K562 (cell line): ENCODE measurements at regions not wholly inside any gene's neighbourhood (a gene's known extent, or its start where the extent isn't known, plus 50 kb on each side); places are given as distances from the start of the nearest gene placed in this dataset.

Experiments used
- CTCF ChIP-seq, 3 experiments: IDR thresholded peaks in 2 of 3; conservative IDR thresholded peaks in 1 of 3; 2 replicates each; pipeline ENCODE4 v1.5.1; 2011 to 2012; ENCODE audit warnings: low read length in 3 of 3, mild to moderate bottlenecking in 3 of 3, control low read depth in 2 of 3, improper control_type of control experiment in 1 of 3, inconsistent platforms in 1 of 3, low read depth in 1 of 3, mixed read lengths in 1 of 3, moderate library complexity in 1 of 3; ENCODE audit not compliant: insufficient read depth in 2 of 3
- ERF ChIP-seq: fragments of 450-650 bp; formaldehyde crosslinking; IDR thresholded peaks from 2 replicates; pipeline ENCODE4 v1.4.0; 2020; ENCODE audit warnings: mild to moderate bottlenecking, mixed read lengths
- JUNB ChIP-seq: fragments of 450-650 bp; formaldehyde crosslinking; conservative IDR thresholded peaks from 2 replicates; pipeline ENCODE4 v1.4.0; 2020; ENCODE audit warnings: mild to moderate bottlenecking
- PURB ChIP-seq: sonication (generic); formaldehyde crosslinking; IDR thresholded peaks from 2 replicates; pipeline ENCODE4 v1.9.0; 2021; ENCODE audit warnings: low read depth, mild to moderate bottlenecking, missing genetic modification reagents
- RBM22 ChIP-seq: fragments of 200-400 bp; formaldehyde crosslinking; IDR thresholded peaks from 2 replicates; pipeline ENCODE4 v1.6.1; 2018; ENCODE audit warnings: low read length, low read depth; ENCODE audit not compliant: poor library complexity, severe bottlenecking
- TARDBP ChIP-seq: fragments of 450-650 bp; IDR thresholded peaks from 2 replicates; pipeline ENCODE4 v1.6.1; 2016
- ZNF232 ChIP-seq: sonication (generic); formaldehyde crosslinking; IDR thresholded peaks from 2 replicates; pipeline ENCODE4 v1.8.0; 2022; ENCODE audit warnings: mild to moderate bottlenecking, missing genetic modification reagents

DNA sequence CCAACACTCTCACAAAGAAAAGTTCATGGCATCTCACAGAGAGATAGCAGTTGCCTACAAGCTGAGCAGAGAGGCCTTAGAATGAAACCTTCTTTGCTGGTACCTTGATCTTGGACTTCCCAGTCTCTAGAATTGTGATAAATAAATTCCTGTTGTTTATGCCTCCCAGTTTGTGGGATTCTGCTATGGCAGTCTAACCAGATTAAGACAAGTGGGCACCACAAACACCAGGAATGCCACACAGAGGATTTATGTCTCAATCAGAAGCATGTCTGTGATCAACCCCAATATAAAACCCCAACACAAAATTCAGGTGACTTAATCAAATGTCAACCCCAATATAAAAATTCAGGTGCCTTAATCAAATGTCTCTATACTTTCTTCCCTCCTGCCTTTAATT, 581.3 kb downstream of the XPNPEP1 start:
- TF ChIP-seq ZNF232 (CRISPR knock-in tag) (no peak), JUNB (no peak), CTCF (IDR thresholded peaks at IDR 0.05 in 2 of 3, conservative IDR thresholded peaks at IDR 0.05 in 1 of 3; ENCODE audit: insufficient read depth in 2 of 3, low read depth in 1 of 3, low read length in 3 of 3) (no peak), PURB (CRISPR knock-in tag) (no peak), ERF (CRISPR knock-in tag) (no peak), TARDBP (no peak), RBM22 (no peak)
